Stomach (tissue), 8 donors: ENCODE measurements at regions not wholly inside any gene's neighbourhood (a gene's known extent, or its start where the extent isn't known, plus 50 kb on each side); places are given as distances from the start of the nearest gene placed in this dataset.

Source experiments
- DNase-seq, 2 donors: peaks; one replicate each; pipeline versions ENCODE4 v3.0.0 to v3.0.0-alpha.2; 2013 to 2019
- H3K27ac ChIP-seq, 5 donors: fragments of 200-600 bp in 4 of 5; sonication (generic) in 4 of 5; one replicate each; pipeline ENCODE4 v1.5.1; 2013 to 2019; ENCODE audit warnings: mild to moderate bottlenecking in 1 of 5, moderate library complexity in 1 of 5
- H3K27me3 ChIP-seq, 3 donors: fragments of 200-600 bp; sonication (generic); one replicate each; pipeline ENCODE4 v1.5.1; 2017 to 2019; ENCODE audit warnings: mixed run types in 1 of 3
- H3K36me3 ChIP-seq, 4 donors: fragments of 200-600 bp; sonication (generic); 1 replicate in 3 of 4; 2 replicates in 1 of 4; pipeline ENCODE4 v1.5.1; 2016 to 2019
- H3K4me1 ChIP-seq, 4 donors: fragments of 200-600 bp; sonication (generic); one replicate each; pipeline ENCODE4 v1.5.1; 2016 to 2019
- H3K4me3 ChIP-seq, 4 donors: fragments of 200-600 bp; sonication (generic) in 3 of 4; one replicate each; pipeline ENCODE4 v1.5.1; 2016 to 2019; ENCODE audit warnings: mild to moderate bottlenecking in 1 of 4
- H3K9me3 ChIP-seq, 4 donors: fragments of 200-600 bp; sonication (generic); one replicate each; pipeline ENCODE4 v1.5.1; 2016 to 2019
- EP300 ChIP-seq: sonication (generic); formaldehyde crosslinking; IDR thresholded peaks from one replicate; pipeline ENCODE4 v1.6.1; 2017; ENCODE audit warnings: antibody characterized with exemption
- POLR2A ChIP-seq, 4 donors: fragments of 450-650 bp; IDR thresholded peaks; one replicate each; pipeline ENCODE4 v1.6.1; 2016; ENCODE audit warnings: antibody characterized with exemption in 4 of 4, control low read depth in 2 of 4, mild to moderate bottlenecking in 1 of 4, moderate library complexity in 1 of 4
- POLR2AphosphoS5 ChIP-seq, 3 donors: sonication (generic); formaldehyde crosslinking; IDR thresholded peaks; one replicate each; pipeline ENCODE4 v1.6.1; 2016; ENCODE audit warnings: antibody characterized with exemption in 3 of 3
- whole genome bisulfite sequencing, 5 donors: extraction: QIAGEN DNeasy Blood & Tissue Kit in 3 of 5; methylation state at CpG; one replicate each; pipeline versions ENCODE4 v1.1.5 to v1.1.7; 2013 to 2018; 5-methylcytosine and 5-hydroxymethylcytosine counted together
- intact Hi-C: fragments of 100-400 bp; cut with DNase I; formaldehyde crosslinking; loops from one replicate; pipeline ENCODE4 v1.15.1; 2023; ENCODE audit warnings: low total_unique reads
- TF ChIP-seq, protein P1 (sequence below), 7 experiments: fragments of 450-650 bp in 4 of 7; fragments of 200-600 bp in 3 of 7; sonication (generic) in 3 of 7; IDR thresholded peaks; one replicate each; pipeline ENCODE4 v1.5.1; 2016 to 2019; ENCODE audit warnings: antibody characterized with exemption in 7 of 7, control low read depth in 2 of 7, mild to moderate bottlenecking in 1 of 7
- donor health status: healthy with polysubstance abuse.
- donor health status: Bipolar disorder and iron deficiency.
- donor health status: healthy.

DNA sequence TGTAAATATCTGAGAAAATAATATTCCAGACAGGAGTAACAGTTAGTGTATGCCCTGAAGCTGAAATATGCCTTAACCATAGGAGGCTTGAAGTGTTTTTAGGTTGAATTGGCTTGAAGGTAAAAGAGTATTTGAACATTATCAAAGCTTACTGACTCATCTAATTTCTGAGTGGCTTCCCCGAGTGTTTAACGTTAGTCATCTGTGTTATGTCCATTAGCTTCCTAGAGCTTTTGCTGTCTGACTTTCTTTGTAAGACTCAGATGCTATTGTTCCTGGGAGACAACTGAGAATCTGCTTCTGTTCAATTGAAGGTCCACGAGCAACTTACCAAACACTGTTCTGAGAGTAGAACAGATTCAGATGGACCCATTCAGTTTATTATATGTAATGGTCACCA lies 656.8 kb upstream of the NECTIN3 start:
- Histone ChIP-seq H3K4me1 (peaks cover 0 to 6% (median 1%) of the 10 kb centered on the region in 4 donors), H3K4me3 (no peak overlapping the region), H3K9me3 (no peaks in the 10 kb centered on the region), H3K36me3 (no peaks in the 10 kb centered on the region), H3K27me3 (no peaks in the 10 kb centered on the region), H3K27ac (no peak overlapping the region)
- intact Hi-C loops: no loop called here
- TF ChIP-seq POLR2AphosphoS5 (IDR thresholded peaks at IDR 0.05): no peak
- DNase-seq: peak in 1 of 2 donors; percentile 3
- 77 to 89% (median 86%) methylated on average over 3 of the region's 3 CpGs for WGBS, 5 donors

- H3K4me3 ChIP-seq: no peak overlapping the region
- DNase-seq: no peak
- H3K27ac ChIP-seq: no peak overlapping the region
- H3K9me3 ChIP-seq: no peaks in the 10 kb centered on the region
- H3K36me3 ChIP-seq: no peaks in the 10 kb centered on the region
- WGBS, 5 donors: 60 to 80% (median 67%) methylated on average over 2 of the region's 2 CpGs
- intact Hi-C loops: no loop called here
- no peak for TF ChIP-seq POLR2A (IDR thresholded peaks at IDR 0.05)
- TF ChIP-seq, protein P1, sequence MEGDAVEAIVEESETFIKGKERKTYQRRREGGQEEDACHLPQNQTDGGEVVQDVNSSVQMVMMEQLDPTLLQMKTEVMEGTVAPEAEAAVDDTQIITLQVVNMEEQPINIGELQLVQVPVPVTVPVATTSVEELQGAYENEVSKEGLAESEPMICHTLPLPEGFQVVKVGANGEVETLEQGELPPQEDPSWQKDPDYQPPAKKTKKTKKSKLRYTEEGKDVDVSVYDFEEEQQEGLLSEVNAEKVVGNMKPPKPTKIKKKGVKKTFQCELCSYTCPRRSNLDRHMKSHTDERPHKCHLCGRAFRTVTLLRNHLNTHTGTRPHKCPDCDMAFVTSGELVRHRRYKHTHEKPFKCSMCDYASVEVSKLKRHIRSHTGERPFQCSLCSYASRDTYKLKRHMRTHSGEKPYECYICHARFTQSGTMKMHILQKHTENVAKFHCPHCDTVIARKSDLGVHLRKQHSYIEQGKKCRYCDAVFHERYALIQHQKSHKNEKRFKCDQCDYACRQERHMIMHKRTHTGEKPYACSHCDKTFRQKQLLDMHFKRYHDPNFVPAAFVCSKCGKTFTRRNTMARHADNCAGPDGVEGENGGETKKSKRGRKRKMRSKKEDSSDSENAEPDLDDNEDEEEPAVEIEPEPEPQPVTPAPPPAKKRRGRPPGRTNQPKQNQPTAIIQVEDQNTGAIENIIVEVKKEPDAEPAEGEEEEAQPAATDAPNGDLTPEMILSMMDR (IDR thresholded peaks at IDR 0.05): no peak
- TF ChIP-seq POLR2AphosphoS5 (IDR thresholded peaks at IDR 0.05): no peak
- peaks cover 0 to 3% (median 1%) of the 10 kb centered on the region in 4 donors for H3K4me1 ChIP-seq
- no peaks in the 10 kb centered on the region for H3K27me3 ChIP-seq
Observed at GRCh38 chr3:110419096-110419495, 652.5 kb upstream of the NECTIN3 start.

- Histone ChIP-seq H3K27me3 (no peaks in the 10 kb centered on the region), H3K9me3 (no peaks in the 10 kb centered on the region), H3K36me3 (no peaks in the 10 kb centered on the region), H3K27ac (no peak overlapping the region), H3K4me1 (peaks cover 0 to 3% (median 0%) of the 10 kb centered on the region in 4 donors), H3K4me3 (no peak overlapping the region)
- 73 to 94% (median 80%) methylated on average over 2 of the region's 2 CpGs for WGBS, 5 donors
- DNase-seq: no peak
- TF ChIP-seq POLR2AphosphoS5 (IDR thresholded peaks at IDR 0.05) (no peak), POLR2A (IDR thresholded peaks at IDR 0.05) (no peak), EP300 (no peak)
- TF ChIP-seq, protein P1 (IDR thresholded peaks at IDR 0.05): no peak
- intact Hi-C loops: no loop called here
Observed at GRCh38 chr3:110419601-110420000, 652.0 kb upstream of the NECTIN3 start.

- TF ChIP-seq EP300 (no peak), POLR2A (IDR thresholded peaks at IDR 0.05) (no peak), POLR2AphosphoS5 (IDR thresholded peaks at IDR 0.05) (no peak)
- TF ChIP-seq, protein P1 (IDR thresholded peaks at IDR 0.05): no peak
- intact Hi-C loops: no loop called here
- H3K27me3 ChIP-seq: no peaks in the 10 kb centered on the region
- peaks cover 0 to 3% (median 0%) of the 10 kb centered on the region in 4 donors for H3K4me1 ChIP-seq
- no peak overlapping the region for H3K27ac ChIP-seq
- 63 to 79% (median 75%) methylated on average over 3 of the region's 3 CpGs for WGBS, 5 donors
- no peaks in the 10 kb centered on the region for H3K9me3 ChIP-seq
- no peaks in the 10 kb centered on the region for H3K36me3 ChIP-seq
- no peak for DNase-seq
- no peak overlapping the region for H3K4me3 ChIP-seq
Observed at GRCh38 chr3:110420158-110420641, 651.4 kb upstream of the NECTIN3 start.

GRCh38 chr3:110423276-110423675 lies 648.3 kb upstream of the NECTIN3 start:
- no peaks in the 10 kb centered on the region for H3K27me3 ChIP-seq
- no peak for DNase-seq
- no peaks in the 10 kb centered on the region for H3K9me3 ChIP-seq
- peaks cover 0 to 3% (median 0%) of the 10 kb centered on the region in 4 donors for H3K4me1 ChIP-seq
- H3K36me3 ChIP-seq: no peaks in the 10 kb centered on the region
- H3K27ac ChIP-seq: no peak overlapping the region
- intact Hi-C loops: no loop called here
- H3K4me3 ChIP-seq: no peak overlapping the region
- 88 to 98% (median 92%) methylated on average over 2 of the region's 2 CpGs for WGBS, 5 donors
- TF ChIP-seq, protein P1 (IDR thresholded peaks at IDR 0.05): no peak
